Heart left ventricle (tissue), 16 donors: ENCODE measurements at regions not wholly inside any gene's neighbourhood (a gene's known extent, or its start where the extent isn't known, plus 50 kb on each side); places are given as distances from the start of the nearest gene placed in this dataset.
"Not testable (repeated sequence)": the region's sequence is repeated elsewhere in the genome, so short reads cannot be mapped to it uniquely, and the experiment has no call there.

ENCODE experiments used
- ATAC-seq, 4 donors: fragments of 200-7000 bp; cut with Tn5 transposase; one replicate each; pipeline ENCODE4 v1.9.1; 2020 to 2022; ENCODE audit warnings: moderate library complexity in 4 of 4, mild to moderate bottlenecking in 3 of 4, moderate number of reproducible peaks in 1 of 4
- DNase-seq, 5 donors: peaks; one replicate each; pipeline ENCODE4 v3.0.0-alpha.2; 2020
- H3K27ac ChIP-seq, 12 donors: fragments of 200-600 bp; sonication (generic) in 4 of 12; one replicate each; pipeline versions ENCODE4 v1.5.0 to v1.8.0; 2016 to 2022; ENCODE audit warnings: mild to moderate bottlenecking in 2 of 12
- H3K27me3 ChIP-seq, 9 donors: fragments of 200-600 bp; sonication (generic) in 2 of 9; one replicate each; pipeline versions ENCODE4 v1.5.1 to v1.8.0; 2016 to 2022; ENCODE audit warnings: mild to moderate bottlenecking in 3 of 9
- H3K36me3 ChIP-seq, 9 donors: fragments of 200-600 bp; sonication (generic) in 2 of 9; one replicate each; pipeline versions ENCODE4 v1.5.0 to v1.8.0; 2018 to 2022; ENCODE audit warnings: mild to moderate bottlenecking in 2 of 9
- H3K4me1 ChIP-seq, 12 donors: fragments of 200-600 bp; sonication (generic) in 4 of 12; one replicate each; pipeline versions ENCODE4 v1.5.0 to v1.8.0; 2016 to 2022; ENCODE audit warnings: mild to moderate bottlenecking in 3 of 12
- H3K4me3 ChIP-seq, 12 donors: fragments of 200-600 bp; sonication (generic) in 4 of 12; one replicate each; pipeline versions ENCODE4 v1.5.0 to v1.8.0; 2017 to 2022; ENCODE audit warnings: mild to moderate bottlenecking in 9 of 12, moderate library complexity in 4 of 12
- H3K9me3 ChIP-seq, 12 donors: fragments of 200-600 bp; sonication (generic) in 4 of 12; one replicate each; pipeline versions ENCODE4 v1.5.0 to v1.8.0; 2016 to 2022; ENCODE audit warnings: mild to moderate bottlenecking in 1 of 12
- POLR2A ChIP-seq, 2 donors: fragments of 450-650 bp; IDR thresholded peaks; one replicate each; pipeline ENCODE4 v1.6.1; 2017; ENCODE audit warnings: antibody characterized with exemption in 2 of 2, mild to moderate bottlenecking in 2 of 2, moderate library complexity in 2 of 2
- WGBS, 4 donors: extraction: QIAGEN DNeasy Blood & Tissue Kit in 2 of 4; methylation state at CpG; one replicate each; pipeline versions ENCODE4 v1.1.5 to v1.1.7; 2013 to 2018; 5-methylcytosine and 5-hydroxymethylcytosine counted together
- intact Hi-C, 10 donors: fragments of 100-400 bp; cut with DNase I; formaldehyde crosslinking; loops; one replicate each; pipeline versions ENCODE4 v1.11.1 to v1.14.2; 2022
- TF ChIP-seq, protein P1 (sequence below), 12 donors: fragments of 200-600 bp; sonication (generic) in 4 of 12; IDR thresholded peaks; one replicate each; pipeline versions ENCODE4 v1.5.0 to v1.8.0; 2018 to 2022; ENCODE audit warnings: antibody characterized with exemption in 12 of 12, mild to moderate bottlenecking in 5 of 12
- donor health status: ischemic (EF 13 %, LVEDD 7.1; RV severe dilation, severe dysfunction).
- donor health status: healthy with polysubstance abuse.
- donor health status: DM: no; HTN: yes; CAD: no.
- donor health status: DM: no; HTN: no; CAD: no.
- donor health status: ischemic (EF 25% LVEDD 6.9; RV normal size, moderate dysfunction).
- donor health status: ischemic (EF 25% LVEDD 5.7; RV mildly dilated, moderate dysfunction).
- donor health status: healthy.
- donor health status: DM: yes; HTN: yes; CAD: no.
- donor health status: ischemic (EF 35%, LVEDD 5.7; RV mildly dilated, moderate dysfunction).
- donor health status: nonischemic (EF 11% LVEDD 7.7; RV severe dilation, severe dysfunction).
- donor health status: DM: yes; HTN: yes; CAD: no.
- donor health status: PGD.
- donor health status: ischemic (EF 29% LVEDD 5.4; RV normal size, mild dysfunction).
- donor health status: nonischemic (EF 23%, LVEDD 6.1; RV moderate dilation, normal function).

DNA sequence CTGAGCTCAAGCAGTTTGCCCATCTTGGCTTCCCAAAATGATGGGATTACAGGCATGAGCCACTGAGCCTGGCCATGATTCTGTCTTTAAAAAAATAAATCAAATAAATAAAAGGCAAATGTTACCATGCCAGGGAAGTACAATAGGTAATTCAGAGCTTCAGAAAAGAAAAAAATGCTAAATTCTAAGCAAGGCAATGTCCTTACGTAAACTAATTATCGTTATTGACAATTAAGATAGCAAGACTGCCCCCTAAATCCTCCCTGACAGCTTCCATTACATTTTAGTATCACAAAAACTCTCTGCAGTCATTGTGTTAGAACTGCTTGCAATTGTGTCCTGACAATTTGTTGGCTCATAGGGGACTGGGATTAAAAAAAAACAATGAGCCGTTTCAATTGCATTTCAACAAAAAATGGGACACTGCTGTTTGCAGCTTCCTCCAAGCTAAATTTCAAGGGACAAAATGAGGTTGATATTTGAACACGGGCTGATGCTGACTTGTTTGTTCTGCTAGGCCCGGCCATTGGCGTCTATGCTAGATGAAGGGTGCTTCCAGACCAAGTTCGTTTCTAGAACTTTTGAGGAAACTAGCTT, 88.9 kb downstream of the MOGAT1 start:
- DNase-seq (no peak), ATAC-seq (no peak)
- Histone ChIP-seq H3K4me1 (no peaks in the 10 kb centered on the region), H3K27me3 (no peaks in the 10 kb centered on the region), H3K4me3 (no peak overlapping the region), H3K9me3 (no peaks in the 10 kb centered on the region), H3K27ac (no peak overlapping the region), H3K36me3 (no peaks in the 10 kb centered on the region)
- 74 to 83% (median 80%) methylated on average over 7 of the region's 7 CpGs for WGBS, 4 donors
- intact Hi-C loops = no loop called here
- no peak for TF ChIP-seq POLR2A (IDR thresholded peaks at IDR 0.05)
- TF ChIP-seq, protein P1, sequence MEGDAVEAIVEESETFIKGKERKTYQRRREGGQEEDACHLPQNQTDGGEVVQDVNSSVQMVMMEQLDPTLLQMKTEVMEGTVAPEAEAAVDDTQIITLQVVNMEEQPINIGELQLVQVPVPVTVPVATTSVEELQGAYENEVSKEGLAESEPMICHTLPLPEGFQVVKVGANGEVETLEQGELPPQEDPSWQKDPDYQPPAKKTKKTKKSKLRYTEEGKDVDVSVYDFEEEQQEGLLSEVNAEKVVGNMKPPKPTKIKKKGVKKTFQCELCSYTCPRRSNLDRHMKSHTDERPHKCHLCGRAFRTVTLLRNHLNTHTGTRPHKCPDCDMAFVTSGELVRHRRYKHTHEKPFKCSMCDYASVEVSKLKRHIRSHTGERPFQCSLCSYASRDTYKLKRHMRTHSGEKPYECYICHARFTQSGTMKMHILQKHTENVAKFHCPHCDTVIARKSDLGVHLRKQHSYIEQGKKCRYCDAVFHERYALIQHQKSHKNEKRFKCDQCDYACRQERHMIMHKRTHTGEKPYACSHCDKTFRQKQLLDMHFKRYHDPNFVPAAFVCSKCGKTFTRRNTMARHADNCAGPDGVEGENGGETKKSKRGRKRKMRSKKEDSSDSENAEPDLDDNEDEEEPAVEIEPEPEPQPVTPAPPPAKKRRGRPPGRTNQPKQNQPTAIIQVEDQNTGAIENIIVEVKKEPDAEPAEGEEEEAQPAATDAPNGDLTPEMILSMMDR (IDR thresholded peaks at IDR 0.05) = no peak

DNA sequence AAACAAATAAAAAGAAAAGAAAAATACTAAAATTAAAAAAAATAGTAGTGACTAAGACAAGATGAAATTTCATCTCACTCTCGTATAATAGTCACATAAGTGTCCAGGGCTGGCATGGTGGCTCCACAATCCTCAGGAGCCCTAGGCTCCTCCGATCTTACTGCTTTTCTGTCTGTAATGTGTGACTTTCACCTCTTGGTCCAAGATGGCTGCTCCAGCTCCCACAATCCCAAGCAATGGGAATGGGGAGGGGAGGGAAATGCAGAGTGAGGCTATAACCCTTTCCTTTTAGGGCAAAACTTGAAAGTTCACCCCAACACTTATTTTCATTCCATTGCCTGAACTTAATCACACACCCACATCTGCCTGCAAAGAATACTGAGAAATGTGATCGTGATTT, 90.4 kb downstream of the MOGAT1 start:
- DNase-seq (no peak), ATAC-seq (no peak)
- H3K4me3 ChIP-seq = no peak overlapping the region
- no peak overlapping the region for H3K27ac ChIP-seq
- H3K36me3 ChIP-seq = no peaks in the 10 kb centered on the region
- intact Hi-C loops = no loop called here
- 91 to 98% (median 96%) methylated on average over 3 of the region's 3 CpGs for WGBS, 4 donors
- H3K27me3 ChIP-seq = no peaks in the 10 kb centered on the region
- H3K4me1 ChIP-seq = no peaks in the 10 kb centered on the region
- H3K9me3 ChIP-seq = no peaks in the 10 kb centered on the region
- no peak for TF ChIP-seq POLR2A (IDR thresholded peaks at IDR 0.05)
- TF ChIP-seq, protein P1 (IDR thresholded peaks at IDR 0.05) = no peak

DNA sequence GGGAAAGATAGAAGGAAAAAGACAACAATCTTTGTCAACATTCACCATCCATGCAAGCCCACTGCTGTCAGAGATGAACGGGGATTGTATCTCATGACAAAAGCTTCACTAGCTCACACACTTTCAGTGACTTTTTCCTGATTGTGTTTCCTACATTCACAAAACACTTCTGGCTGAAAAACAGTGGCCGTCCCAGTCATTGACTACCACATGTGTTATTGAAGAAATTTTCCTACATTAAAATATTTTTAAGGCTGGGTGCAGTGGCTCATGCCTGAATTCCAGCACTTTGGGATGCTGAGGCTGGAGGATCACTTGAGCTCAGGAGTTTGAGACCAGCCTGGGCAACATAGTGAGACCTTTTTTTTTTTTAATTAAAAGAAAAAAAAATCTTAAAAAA, 90.9 kb downstream of the MOGAT1 start:
- H3K4me3 ChIP-seq = no peak overlapping the region
- H3K27me3 ChIP-seq = no peaks in the 10 kb centered on the region
- H3K27ac ChIP-seq = no peak overlapping the region
- H3K4me1 ChIP-seq = no peaks in the 10 kb centered on the region
- TF ChIP-seq POLR2A (IDR thresholded peaks at IDR 0.05) = no peak
- TF ChIP-seq, protein P1 (IDR thresholded peaks at IDR 0.05) = no peak
- DNase-seq (no peak), ATAC-seq (no peak)
- no peaks in the 10 kb centered on the region for H3K9me3 ChIP-seq
- intact Hi-C loops = no loop called here
- 42 to 69% (median 58%) methylated on average over 2 of the region's 2 CpGs for WGBS, 4 donors
- no peaks in the 10 kb centered on the region for H3K36me3 ChIP-seq

DNA sequence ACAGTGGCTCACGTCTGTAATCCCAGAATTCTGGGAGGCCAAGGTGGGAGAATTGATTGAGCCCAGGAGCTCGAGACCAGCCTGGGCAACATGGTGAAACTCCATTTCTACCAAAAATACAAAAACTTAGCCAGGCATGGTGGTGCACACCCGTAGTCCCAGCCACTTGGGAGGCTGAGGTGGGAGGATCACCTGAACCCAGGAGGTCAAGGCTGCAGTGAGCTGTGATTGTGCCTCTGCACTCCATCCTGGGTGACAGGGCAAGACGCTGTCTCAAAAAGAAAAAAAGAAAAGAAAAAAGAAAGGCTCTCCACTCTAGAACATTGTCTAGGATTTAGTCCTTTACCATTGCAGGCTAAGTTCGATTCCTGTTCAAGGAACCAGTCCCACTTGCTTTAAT, 94.4 kb downstream of the MOGAT1 start:
- ATAC-seq, DNase-seq: not testable (repeated sequence)

DNA sequence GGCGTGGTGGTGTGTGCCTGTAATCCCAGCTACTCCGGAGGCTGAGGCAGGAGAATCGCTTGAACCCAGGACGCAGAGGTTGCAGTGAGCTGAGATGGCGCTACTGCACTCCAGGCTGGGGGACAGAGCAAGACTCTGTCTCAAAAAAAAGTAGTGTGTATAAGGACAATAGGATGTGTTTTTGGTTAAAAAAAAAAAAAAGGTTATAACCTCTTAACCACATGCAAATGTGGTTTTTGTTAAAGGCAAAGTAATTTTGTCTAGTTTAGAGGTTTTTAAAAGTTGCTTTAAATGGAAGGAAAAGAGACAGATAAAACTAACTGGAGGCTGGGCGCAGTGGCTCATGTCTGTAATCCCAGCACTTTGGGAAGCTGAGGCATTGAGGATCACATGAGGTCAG, 92.8 kb upstream of the ACSL3 start:
- H3K9me3 ChIP-seq, H3K4me3 ChIP-seq, intact Hi-C loops, H3K27me3 ChIP-seq, H3K4me1 ChIP-seq, ATAC-seq, H3K36me3 ChIP-seq, DNase-seq, H3K27ac ChIP-seq: not testable (repeated sequence)
- 88 to 97% (median 90%) methylated on average over 6 of the region's 6 CpGs for WGBS, 4 donors

More for the DNA sequence above, 94.4 kb downstream of the MOGAT1 start:
- H3K27ac ChIP-seq, intact Hi-C loops, H3K27me3 ChIP-seq, H3K36me3 ChIP-seq, H3K9me3 ChIP-seq, H3K4me1 ChIP-seq, H3K4me3 ChIP-seq: not testable (repeated sequence)
- WGBS, 4 donors = 80 to 98% (median 95%) methylated on average over 5 of the region's 5 CpGs
